ENCODE measurements at regions not wholly inside any gene's neighbourhood (a gene's known extent, or its start where the extent isn't known, plus 50 kb on each side); places are given as distances from the start of the nearest gene placed in this dataset.

DNA sequence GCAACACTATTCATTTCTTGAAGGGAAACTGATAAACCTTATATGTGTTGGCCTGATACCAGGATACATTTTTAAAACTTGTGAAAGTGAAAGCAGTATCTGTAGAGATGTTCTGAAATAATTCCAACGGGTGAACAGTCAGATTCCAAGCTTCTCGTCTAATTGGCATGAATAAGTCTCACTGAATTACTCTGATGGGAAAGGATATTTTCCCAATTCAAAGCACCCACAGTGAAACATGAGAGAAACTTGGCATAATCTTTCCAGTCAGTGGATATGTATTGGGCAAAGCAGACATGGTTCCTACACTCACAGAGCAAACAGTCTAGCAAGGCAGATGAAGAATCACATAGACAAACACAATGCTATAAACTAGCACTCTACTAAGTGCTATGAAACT, 413.1 kb downstream of the MED13L start:
- Mint-ChIP-seq H3K4me3 (no peak overlapping the region), H3K27ac (no peak overlapping the region), H3K36me3 (no peaks in the 10 kb centered on the region), H3K9me3 (no peaks in the 10 kb centered on the region), H3K4me1 (no peaks in the 10 kb centered on the region), H3K27me3 (ENCODE audit: insufficient read depth, low read depth) (peaks cover 5% of the 10 kb centered on the region)
- Histone ChIP-seq H3F3A (ENCODE audit: low read depth) (no peaks in the 10 kb centered on the region), H3K4me1 (no peaks in the 10 kb centered on the region), H3K79me2 (ENCODE audit: low read depth) (no peaks in the 10 kb centered on the region), H3K9ac (no peak overlapping the region), H3K27ac (no peak overlapping the region), H4K20me1 (ENCODE audit: low read depth) (no peaks in the 10 kb centered on the region), H3K4me3 (no peak overlapping the region), H3K4me2 (no peak overlapping the region), H3K27me3 (no peaks in the 10 kb centered on the region), H2AFZ (replicated peaks) (no peak overlapping the region), H3K36me3 (no peaks in the 10 kb centered on the region), H3K9me3 (ENCODE audit: low read depth) (no peaks in the 10 kb centered on the region)
- DNase-seq (ENCODE audit: low spot score): no peak
- no peak for TF ChIP-seq EZH2phosphoT487 (IDR thresholded peaks at IDR 0.05)
- TF ChIP-seq, protein P1, sequence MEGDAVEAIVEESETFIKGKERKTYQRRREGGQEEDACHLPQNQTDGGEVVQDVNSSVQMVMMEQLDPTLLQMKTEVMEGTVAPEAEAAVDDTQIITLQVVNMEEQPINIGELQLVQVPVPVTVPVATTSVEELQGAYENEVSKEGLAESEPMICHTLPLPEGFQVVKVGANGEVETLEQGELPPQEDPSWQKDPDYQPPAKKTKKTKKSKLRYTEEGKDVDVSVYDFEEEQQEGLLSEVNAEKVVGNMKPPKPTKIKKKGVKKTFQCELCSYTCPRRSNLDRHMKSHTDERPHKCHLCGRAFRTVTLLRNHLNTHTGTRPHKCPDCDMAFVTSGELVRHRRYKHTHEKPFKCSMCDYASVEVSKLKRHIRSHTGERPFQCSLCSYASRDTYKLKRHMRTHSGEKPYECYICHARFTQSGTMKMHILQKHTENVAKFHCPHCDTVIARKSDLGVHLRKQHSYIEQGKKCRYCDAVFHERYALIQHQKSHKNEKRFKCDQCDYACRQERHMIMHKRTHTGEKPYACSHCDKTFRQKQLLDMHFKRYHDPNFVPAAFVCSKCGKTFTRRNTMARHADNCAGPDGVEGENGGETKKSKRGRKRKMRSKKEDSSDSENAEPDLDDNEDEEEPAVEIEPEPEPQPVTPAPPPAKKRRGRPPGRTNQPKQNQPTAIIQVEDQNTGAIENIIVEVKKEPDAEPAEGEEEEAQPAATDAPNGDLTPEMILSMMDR (IDR thresholded peaks at IDR 0.05): no peak
- TF ChIP-seq EZH2 (IDR thresholded peaks at IDR 0.05): no peak

DNA sequence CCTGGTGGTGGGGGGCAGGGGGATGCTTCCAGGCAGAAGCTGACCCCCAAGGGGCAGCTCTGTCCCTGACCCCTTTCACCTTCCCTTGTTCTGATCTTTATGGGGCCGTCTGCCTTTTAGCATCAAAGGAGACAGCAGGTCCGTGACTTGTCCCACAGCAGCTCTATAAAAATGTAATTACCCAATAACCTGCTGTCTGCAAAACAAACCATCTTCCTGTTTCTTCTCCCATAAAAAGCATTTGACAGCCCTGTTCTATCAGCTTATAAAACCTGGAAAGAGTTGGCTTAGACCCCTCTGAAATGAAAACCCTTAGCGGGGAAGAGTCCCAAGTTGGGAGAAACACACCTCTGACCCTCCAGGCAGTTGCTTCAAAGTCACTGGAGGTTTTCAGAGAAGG, 416.9 kb downstream of the MED13L start:
- Mint-ChIP-seq H3K27me3 (ENCODE audit: insufficient read depth, low read depth) (no peaks in the 10 kb centered on the region), H3K9me3 (no peaks in the 10 kb centered on the region), H3K4me3 (no peak overlapping the region), H3K36me3 (no peaks in the 10 kb centered on the region), H3K27ac (no peak overlapping the region), H3K4me1 (no peaks in the 10 kb centered on the region)
- TF ChIP-seq EZH2 (IDR thresholded peaks at IDR 0.05): no peak
- TF ChIP-seq, protein P1 (IDR thresholded peaks at IDR 0.05): no peak
- no peak for TF ChIP-seq EZH2phosphoT487 (IDR thresholded peaks at IDR 0.05)
- Histone ChIP-seq H2AFZ (replicated peaks) (no peak overlapping the region), H3K4me2 (no peak overlapping the region), H3K27ac (no peak overlapping the region), H4K20me1 (ENCODE audit: low read depth) (no peaks in the 10 kb centered on the region), H3K9me3 (ENCODE audit: low read depth) (no peaks in the 10 kb centered on the region), H3K79me2 (ENCODE audit: low read depth) (no peaks in the 10 kb centered on the region), H3K4me3 (no peak overlapping the region), H3K27me3 (no peaks in the 10 kb centered on the region), H3K36me3 (no peaks in the 10 kb centered on the region), H3K4me1 (no peaks in the 10 kb centered on the region), H3F3A (ENCODE audit: low read depth) (no peaks in the 10 kb centered on the region), H3K9ac (no peak overlapping the region)
- DNase-seq (ENCODE audit: low spot score): no peak

DNA sequence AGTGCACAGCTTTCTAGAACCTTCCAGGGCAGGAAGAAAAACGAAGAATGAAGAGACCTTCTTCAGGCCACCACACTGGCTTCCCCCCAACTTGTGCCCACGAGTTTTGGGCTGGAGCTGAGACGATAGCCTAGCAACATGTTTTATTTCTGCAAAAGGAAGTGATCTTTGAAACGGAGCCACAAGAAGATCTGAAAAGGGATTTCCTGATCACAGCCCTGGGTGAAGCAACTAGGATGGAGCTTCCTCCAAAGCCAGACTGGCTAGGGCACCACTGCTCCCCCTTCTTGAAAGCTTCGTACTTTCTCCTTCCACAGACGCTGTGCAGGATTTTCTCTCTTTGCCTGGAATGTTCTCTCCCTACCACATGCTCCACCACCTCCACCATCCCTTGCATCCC, 418.3 kb downstream of the MED13L start:
- H3K9me3 ChIP-seq (ENCODE audit: low read depth): no peaks in the 10 kb centered on the region
- no peaks in the 10 kb centered on the region for H3K4me1 ChIP-seq
- H3K4me3 ChIP-seq: no peak overlapping the region
- no peak for DNase-seq (ENCODE audit: low spot score)
- no peak for TF ChIP-seq EZH2 (IDR thresholded peaks at IDR 0.05)
- TF ChIP-seq, protein P1 (IDR thresholded peaks at IDR 0.05): no peak
- TF ChIP-seq EZH2phosphoT487 (IDR thresholded peaks at IDR 0.05): no peak
- H3K27ac ChIP-seq: no peak overlapping the region
- no peaks in the 10 kb centered on the region for H3K79me2 ChIP-seq (ENCODE audit: low read depth)
- no peak overlapping the region for H3K27ac Mint-ChIP-seq
- no peaks in the 10 kb centered on the region for H3K27me3 ChIP-seq
- H3K36me3 ChIP-seq: no peaks in the 10 kb centered on the region
- no peaks in the 10 kb centered on the region for H3K9me3 Mint-ChIP-seq
- no peak overlapping the region for H3K9ac ChIP-seq
- H3K36me3 Mint-ChIP-seq: no peaks in the 10 kb centered on the region
- no peak overlapping the region for H2AFZ ChIP-seq (replicated peaks)
- H3F3A ChIP-seq (ENCODE audit: low read depth): no peaks in the 10 kb centered on the region
- H3K4me1 Mint-ChIP-seq: no peaks in the 10 kb centered on the region
- H4K20me1 ChIP-seq (ENCODE audit: low read depth): no peaks in the 10 kb centered on the region
- no peaks in the 10 kb centered on the region for H3K27me3 Mint-ChIP-seq (ENCODE audit: insufficient read depth, low read depth)
- no peak overlapping the region for H3K4me2 ChIP-seq
- no peak overlapping the region for H3K4me3 Mint-ChIP-seq

DNA sequence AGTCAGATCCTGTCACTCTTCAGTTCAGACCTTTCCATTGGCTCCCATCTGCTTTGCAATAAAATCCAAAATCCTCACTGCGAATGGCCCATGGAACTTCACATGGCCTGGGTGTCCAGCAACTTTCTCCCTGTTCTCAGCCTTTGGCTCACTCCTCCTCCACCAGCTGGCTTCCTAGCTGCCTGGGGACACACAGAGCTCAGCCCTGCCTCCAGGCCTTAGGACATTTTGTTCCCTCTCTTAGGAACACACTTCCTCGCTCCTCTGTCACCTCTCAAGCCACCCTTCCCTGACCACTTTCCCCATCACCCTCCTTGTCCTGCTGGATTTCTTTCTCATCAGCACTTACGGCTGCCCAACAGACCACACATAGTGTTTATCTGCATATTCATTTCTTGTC, 419.6 kb downstream of the MED13L start:
- H3K9ac ChIP-seq: no peak overlapping the region
- H3K27me3 Mint-ChIP-seq (ENCODE audit: insufficient read depth, low read depth): no peaks in the 10 kb centered on the region

More for the DNA sequence above, 419.6 kb downstream of the MED13L start:
- Histone ChIP-seq H3K4me1 (no peaks in the 10 kb centered on the region), H3K4me2 (no peak overlapping the region), H3K79me2 (ENCODE audit: low read depth) (no peaks in the 10 kb centered on the region), H3K9me3 (ENCODE audit: low read depth) (no peaks in the 10 kb centered on the region), H2AFZ (replicated peaks) (no peak overlapping the region), H3K36me3 (no peaks in the 10 kb centered on the region), H4K20me1 (ENCODE audit: low read depth) (no peaks in the 10 kb centered on the region), H3K27me3 (no peaks in the 10 kb centered on the region), H3K4me3 (no peak overlapping the region), H3F3A (ENCODE audit: low read depth) (no peaks in the 10 kb centered on the region), H3K27ac (no peak overlapping the region)
- H3K36me3 Mint-ChIP-seq: no peaks in the 10 kb centered on the region
- no peak for DNase-seq (ENCODE audit: low spot score)
- no peak for TF ChIP-seq EZH2 (IDR thresholded peaks at IDR 0.05)
- TF ChIP-seq, protein P1 (IDR thresholded peaks at IDR 0.05): no peak
- TF ChIP-seq EZH2phosphoT487 (IDR thresholded peaks at IDR 0.05): no peak
- H3K4me1 Mint-ChIP-seq: no peaks in the 10 kb centered on the region
- H3K9me3 Mint-ChIP-seq: no peaks in the 10 kb centered on the region
- H3K4me3 Mint-ChIP-seq: no peak overlapping the region
- H3K27ac Mint-ChIP-seq: peak overlapping the region; percentile 28
